ENCODE measurements at regions not wholly inside any gene's neighbourhood (a gene's known extent, or its start where the extent isn't known, plus 50 kb on each side); places are given as distances from the start of the nearest gene placed in this dataset.
"Not testable (repeated sequence)": the region's sequence is repeated elsewhere in the genome, so short reads cannot be mapped to it uniquely, and the experiment has no call there.

DNA sequence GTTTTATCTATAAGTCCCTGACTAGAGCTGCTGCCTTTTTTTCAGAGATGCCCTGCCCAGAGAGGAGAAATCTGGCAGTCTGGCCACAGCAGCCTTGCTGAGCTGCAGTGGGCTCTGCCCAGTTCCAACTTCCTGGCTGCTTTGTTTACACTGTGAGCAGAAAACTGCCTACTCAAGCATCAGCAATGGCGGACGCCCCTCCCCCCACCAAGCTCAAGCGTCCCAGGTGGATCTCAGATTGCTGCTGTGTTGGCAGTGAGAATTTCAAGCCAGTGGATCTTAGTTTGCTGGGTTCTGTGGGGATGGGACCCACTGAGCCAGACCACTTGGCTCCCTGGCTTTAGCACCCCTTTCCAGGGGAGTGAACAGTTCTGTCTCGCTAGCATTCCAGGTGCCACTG, 247.9 kb upstream of the PGRMC2 start:
- H3K36me3 ChIP-seq (ENCODE audit: control insufficient read depth in 1 of 2, insufficient read depth in 2 of 2, low read length in 1 of 2); H3K27ac ChIP-seq (ENCODE audit: low read depth in 1 of 2, low read length in 2 of 2); H3K9me3 ChIP-seq (ENCODE audit: control insufficient read depth, low read length); DNase-seq; H3K4me1 ChIP-seq (ENCODE audit: control insufficient read depth in 1 of 2, insufficient read depth in 2 of 2, low read length in 2 of 2); ATAC-seq (ENCODE audit: low FRiP score); intact Hi-C loops (cut with DNase I); H3K4me3 ChIP-seq (ENCODE audit: low read length in 2 of 2); H3K27me3 ChIP-seq (ENCODE audit: control insufficient read depth in 1 of 2, insufficient read depth in 2 of 2, low read length in 1 of 2): not testable (repeated sequence)
- WGBS, 2 donors = 48 to 53% methylated on average over 4 of the region's 4 CpGs

GRCh38 chr4:128528793-128529553, 241.4 kb upstream of the PGRMC2 start:
- H3K4me3 ChIP-seq (ENCODE audit: low read length in 2 of 2) = no peak overlapping the region
- WGBS, 2 donors = 36 to 46% methylated on average over 4 of the region's 4 CpGs
- H3K4me1 ChIP-seq (ENCODE audit: control insufficient read depth in 1 of 2, insufficient read depth in 2 of 2, low read length in 2 of 2) = peaks cover 3 to 4% of the 10 kb centered on the region in 2 donors
- intact Hi-C loops (cut with DNase I) = no loop called here
- no peaks in the 10 kb centered on the region for H3K9me3 ChIP-seq (ENCODE audit: control insufficient read depth, low read length)
- H3K36me3 ChIP-seq (ENCODE audit: control insufficient read depth in 1 of 2, insufficient read depth in 2 of 2, low read length in 1 of 2) = no peaks in the 10 kb centered on the region
- ATAC-seq (ENCODE audit: low FRiP score) (peak; percentile 85), DNase-seq (no peak)
- H3K27ac ChIP-seq (ENCODE audit: low read depth in 1 of 2, low read length in 2 of 2) = peak overlapping the region; percentile 80 to 100
- H3K27me3 ChIP-seq (ENCODE audit: control insufficient read depth in 1 of 2, insufficient read depth in 2 of 2, low read length in 1 of 2) = no peaks in the 10 kb centered on the region

DNA sequence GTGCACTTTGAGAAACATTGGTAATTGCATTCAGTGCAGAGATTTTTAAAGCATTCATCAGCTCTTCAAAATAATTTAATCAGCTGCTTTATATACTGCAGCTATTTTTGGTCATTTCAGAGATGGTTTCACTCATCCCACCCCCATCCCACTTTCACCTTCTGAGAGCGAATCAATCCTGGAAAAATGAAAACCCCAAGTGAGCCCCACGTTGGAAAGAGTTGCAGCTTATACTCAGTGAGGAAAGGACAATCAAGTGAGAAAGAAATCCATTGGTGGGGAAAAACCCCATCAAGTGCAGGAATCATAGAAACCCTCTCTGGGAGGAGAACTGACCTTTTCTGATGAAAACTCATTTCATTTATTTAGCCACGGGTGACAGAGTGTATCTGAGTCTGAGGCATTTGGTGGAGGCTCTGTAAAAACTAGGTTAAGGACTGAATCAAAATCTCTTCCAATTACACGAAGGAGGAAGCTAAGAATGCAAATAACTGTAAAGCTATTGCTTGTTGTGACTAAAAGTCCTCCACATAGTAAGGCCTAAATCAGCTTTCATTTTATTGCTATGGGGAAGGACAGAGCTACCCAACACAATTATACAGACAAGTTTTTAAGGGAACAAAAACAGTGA, 240.4 kb upstream of the PGRMC2 start:
- intact Hi-C loops (cut with DNase I) = no loop called here
- peak overlapping the region; percentile 80 to 100 for H3K27ac ChIP-seq (ENCODE audit: low read depth in 1 of 2, low read length in 2 of 2)
- no peaks in the 10 kb centered on the region for H3K27me3 ChIP-seq (ENCODE audit: control insufficient read depth in 1 of 2, insufficient read depth in 2 of 2, low read length in 1 of 2)
- no peak overlapping the region for H3K4me3 ChIP-seq (ENCODE audit: low read length in 2 of 2)
- WGBS, 2 donors = 24 to 31% methylated on average over 4 of the region's 4 CpGs
- no peaks in the 10 kb centered on the region for H3K36me3 ChIP-seq (ENCODE audit: control insufficient read depth in 1 of 2, insufficient read depth in 2 of 2, low read length in 1 of 2)
- ATAC-seq (ENCODE audit: low FRiP score) (no peak), DNase-seq (no peak)
- H3K4me1 ChIP-seq (ENCODE audit: control insufficient read depth in 1 of 2, insufficient read depth in 2 of 2, low read length in 2 of 2) = peaks cover 3 to 4% of the 10 kb centered on the region in 2 donors
- H3K9me3 ChIP-seq (ENCODE audit: control insufficient read depth, low read length) = no peaks in the 10 kb centered on the region

GRCh38 chr4:128527351-128527750, 239.7 kb upstream of the PGRMC2 start:
- Histone ChIP-seq H3K36me3 (ENCODE audit: control insufficient read depth in 1 of 2, insufficient read depth in 2 of 2, low read length in 1 of 2) (no peaks in the 10 kb centered on the region), H3K27me3 (ENCODE audit: control insufficient read depth in 1 of 2, insufficient read depth in 2 of 2, low read length in 1 of 2) (no peaks in the 10 kb centered on the region), H3K27ac (ENCODE audit: low read depth in 1 of 2, low read length in 2 of 2) (peak overlapping the region; percentile 44 to 80), H3K4me3 (ENCODE audit: low read length in 2 of 2) (no peak overlapping the region), H3K4me1 (ENCODE audit: control insufficient read depth in 1 of 2, insufficient read depth in 2 of 2, low read length in 2 of 2) (peaks cover 3 to 6% of the 10 kb centered on the region in 2 donors), H3K9me3 (ENCODE audit: control insufficient read depth, low read length) (no peaks in the 10 kb centered on the region)
- 79 to 80% methylated on average over 3 of the region's 3 CpGs for WGBS, 2 donors
- ATAC-seq (ENCODE audit: low FRiP score) (no peak), DNase-seq (no peak)
- intact Hi-C loops (cut with DNase I) = no loop called here

DNA sequence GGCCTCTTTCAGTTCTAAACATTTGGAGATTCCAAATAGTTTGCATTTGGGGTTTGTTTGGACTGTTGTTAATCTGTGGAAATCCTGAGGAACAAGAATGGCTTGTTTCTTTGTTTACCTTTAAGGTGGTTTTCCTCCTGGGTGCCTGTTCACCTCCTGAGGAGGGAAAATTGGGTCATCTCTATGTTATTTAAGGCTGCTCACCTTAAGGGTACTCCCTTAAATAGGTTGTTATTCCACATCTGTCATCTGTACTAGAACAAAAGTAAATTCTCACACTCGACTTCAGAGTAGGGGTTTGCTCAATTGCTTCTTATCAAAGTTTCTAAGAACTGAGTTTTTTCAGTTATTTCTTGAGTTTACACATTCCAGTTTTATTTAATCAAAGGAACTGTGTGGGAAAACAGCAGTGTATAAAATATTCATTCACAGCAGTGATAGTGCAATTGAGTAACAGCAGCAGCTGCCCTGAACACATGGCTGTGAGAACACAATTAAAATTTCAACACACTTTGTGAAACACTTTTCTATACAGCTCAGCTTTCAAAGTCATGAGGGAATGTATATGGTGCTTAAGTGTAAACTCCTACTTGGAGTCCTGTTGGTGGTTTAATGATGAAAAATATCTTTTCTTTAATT, 238.5 kb upstream of the PGRMC2 start:
- ATAC-seq (ENCODE audit: low FRiP score) (no peak), DNase-seq (no peak)
- no peaks in the 10 kb centered on the region for H3K9me3 ChIP-seq (ENCODE audit: control insufficient read depth, low read length)
- H3K4me1 ChIP-seq (ENCODE audit: control insufficient read depth in 1 of 2, insufficient read depth in 2 of 2, low read length in 2 of 2) = peaks cover 3 to 6% of the 10 kb centered on the region in 2 donors
- H3K36me3 ChIP-seq (ENCODE audit: control insufficient read depth in 1 of 2, insufficient read depth in 2 of 2, low read length in 1 of 2) = no peaks in the 10 kb centered on the region
- no peak overlapping the region for H3K4me3 ChIP-seq (ENCODE audit: low read length in 2 of 2)
- H3K27me3 ChIP-seq (ENCODE audit: control insufficient read depth in 1 of 2, insufficient read depth in 2 of 2, low read length in 1 of 2) = no peaks in the 10 kb centered on the region
- peak overlapping the region in 1 of 2 donors; percentile 87 for H3K27ac ChIP-seq (ENCODE audit: low read depth in 1 of 2, low read length in 2 of 2)
- intact Hi-C loops (cut with DNase I) = no loop called here
- 6 to 13% methylated on average over 1 of the region's 1 CpG for WGBS, 2 donors

GRCh38 chr4:128525387-128525786, 237.8 kb upstream of the PGRMC2 start:
- intact Hi-C loops (cut with DNase I) = no loop called here
- WGBS, 2 donors = 26 to 34% methylated on average over 5 of the region's 5 CpGs
- no peak for ATAC-seq (ENCODE audit: low FRiP score)

GRCh38 chr4:128524311-128524710, 236.7 kb upstream of the PGRMC2 start:
- WGBS, 2 donors = 6 to 12% methylated on average over 6 of the region's 6 CpGs
- H3K27ac ChIP-seq (ENCODE audit: low read depth in 1 of 2, low read length in 2 of 2) = peak overlapping the region; percentile 87 to 95
- ATAC-seq (ENCODE audit: low FRiP score) = peak; percentile 83
- intact Hi-C loops (cut with DNase I) = loop anchor here (5.0 kb wide), 2 partner anchors 38 to 237 kb away; partner anchors contain the start of gene PGRMC2 (in 1 of the 2)
- no peak overlapping the region for H3K4me3 ChIP-seq (ENCODE audit: low read length in 2 of 2)
- DNase-seq = peak; percentile 88 to 91
- H3K9me3 ChIP-seq (ENCODE audit: control insufficient read depth, low read length) = no peaks in the 10 kb centered on the region
- H3K27me3 ChIP-seq (ENCODE audit: control insufficient read depth in 1 of 2, insufficient read depth in 2 of 2, low read length in 1 of 2) = no peaks in the 10 kb centered on the region
- H3K36me3 ChIP-seq (ENCODE audit: control insufficient read depth in 1 of 2, insufficient read depth in 2 of 2, low read length in 1 of 2) = no peaks in the 10 kb centered on the region
- peaks cover 3 to 6% of the 10 kb centered on the region in 2 donors for H3K4me1 ChIP-seq (ENCODE audit: control insufficient read depth in 1 of 2, insufficient read depth in 2 of 2, low read length in 2 of 2)

More at GRCh38 chr4:128525387-128525786, 237.8 kb upstream of the PGRMC2 start:
- DNase-seq = no peak
- H3K27me3 ChIP-seq (ENCODE audit: control insufficient read depth in 1 of 2, insufficient read depth in 2 of 2, low read length in 1 of 2) = no peaks in the 10 kb centered on the region
- H3K4me3 ChIP-seq (ENCODE audit: low read length in 2 of 2) = no peak overlapping the region
- no peaks in the 10 kb centered on the region for H3K9me3 ChIP-seq (ENCODE audit: control insufficient read depth, low read length)
- peaks cover 3 to 6% of the 10 kb centered on the region in 2 donors for H3K4me1 ChIP-seq (ENCODE audit: control insufficient read depth in 1 of 2, insufficient read depth in 2 of 2, low read length in 2 of 2)
- H3K27ac ChIP-seq (ENCODE audit: low read depth in 1 of 2, low read length in 2 of 2) = peak overlapping the region; percentile 61 to 87
- H3K36me3 ChIP-seq (ENCODE audit: control insufficient read depth in 1 of 2, insufficient read depth in 2 of 2, low read length in 1 of 2) = no peaks in the 10 kb centered on the region

DNA sequence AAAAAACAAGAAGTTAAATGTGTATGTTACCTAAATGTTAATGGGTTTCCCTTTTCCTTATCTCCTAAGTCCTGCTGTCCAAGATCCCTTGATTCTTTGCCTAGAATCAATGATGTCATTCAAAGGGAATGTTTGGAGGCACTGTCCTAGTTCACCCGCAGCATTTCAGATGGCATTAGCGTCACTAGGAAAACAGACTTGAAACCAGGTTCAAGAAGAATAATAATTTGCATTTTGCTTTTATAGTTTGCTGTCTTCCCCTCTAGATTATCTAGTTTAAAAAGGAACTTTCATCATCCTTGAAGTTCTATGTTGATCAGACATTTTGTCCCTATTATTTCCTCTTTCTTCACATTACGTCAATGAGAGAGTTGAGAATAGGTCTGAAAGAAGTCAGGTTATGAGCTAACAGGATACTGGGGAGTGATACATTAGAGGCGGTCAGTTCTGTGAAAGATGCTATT, 234.1 kb upstream of the PGRMC2 start:
- peaks cover 8 to 9% of the 10 kb centered on the region in 2 donors for H3K4me1 ChIP-seq (ENCODE audit: control insufficient read depth in 1 of 2, insufficient read depth in 2 of 2, low read length in 2 of 2)

More for the DNA sequence above, 234.1 kb upstream of the PGRMC2 start:
- 19 to 28% methylated on average over 4 of the region's 4 CpGs for WGBS, 2 donors
- Histone ChIP-seq H3K36me3 (ENCODE audit: control insufficient read depth in 1 of 2, insufficient read depth in 2 of 2, low read length in 1 of 2) (no peaks in the 10 kb centered on the region), H3K4me3 (ENCODE audit: low read length in 2 of 2) (no peak overlapping the region), H3K9me3 (ENCODE audit: control insufficient read depth, low read length) (no peaks in the 10 kb centered on the region), H3K27me3 (ENCODE audit: control insufficient read depth in 1 of 2, insufficient read depth in 2 of 2, low read length in 1 of 2) (no peaks in the 10 kb centered on the region), H3K27ac (ENCODE audit: low read depth in 1 of 2, low read length in 2 of 2) (peak overlapping the region; percentile 22 to 86)
- DNase-seq (no peak), ATAC-seq (ENCODE audit: low FRiP score) (no peak)
- intact Hi-C loops (cut with DNase I) = loop anchor here (5.0 kb wide), 2 partner anchors 41 to 234 kb away; partner anchors contain the start of gene PGRMC2 (in 1 of the 2)
